ENCODE measurements at regions not wholly inside any gene's neighbourhood (a gene's known extent, or its start where the extent isn't known, plus 50 kb on each side); places are given as distances from the start of the nearest gene placed in this dataset.
"Not testable (repeated sequence)": the region's sequence is repeated elsewhere in the genome, so short reads cannot be mapped to it uniquely, and the experiment has no call there.

DNA sequence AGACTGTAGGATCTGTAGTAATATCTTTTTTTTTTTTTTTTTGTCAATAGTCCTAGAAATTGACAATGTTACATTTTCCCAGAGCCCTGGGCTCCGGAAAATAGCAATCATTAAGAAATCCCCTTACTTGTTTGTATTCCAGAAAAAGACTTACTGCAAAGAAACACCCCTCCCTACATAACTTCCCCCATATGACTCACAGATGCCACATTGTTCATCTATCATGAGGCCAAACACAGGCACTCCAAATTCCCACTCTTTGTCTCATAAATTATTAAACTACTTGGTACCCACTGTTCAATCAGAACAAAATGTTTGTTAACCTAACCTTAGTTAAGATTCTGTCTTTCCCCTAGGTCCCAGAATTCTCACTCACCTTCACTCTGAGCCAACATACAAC is 53.5 kb downstream of the TEX51 start:
- DNase-seq = no peak

DNA sequence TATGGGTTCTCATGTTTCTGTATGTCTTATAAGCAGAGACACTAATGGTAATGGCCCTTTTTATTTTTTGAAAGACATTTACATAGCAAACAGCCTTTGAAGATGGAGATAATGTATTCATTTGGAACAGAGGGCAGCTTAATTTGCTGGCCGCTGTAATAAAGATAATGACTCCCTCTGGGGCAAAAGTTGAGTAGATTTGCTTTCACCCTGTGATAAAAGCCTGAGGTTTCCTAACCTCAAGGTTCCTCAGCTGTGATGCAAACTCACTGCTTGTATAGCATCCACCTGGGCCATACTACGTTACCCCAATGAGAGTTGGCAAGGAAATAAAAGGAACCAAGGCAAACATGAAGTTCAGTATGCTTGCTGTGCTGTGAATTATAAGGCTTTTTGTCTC is 54.8 kb downstream of the TEX51 start:
- DNase-seq = no peak

DNA sequence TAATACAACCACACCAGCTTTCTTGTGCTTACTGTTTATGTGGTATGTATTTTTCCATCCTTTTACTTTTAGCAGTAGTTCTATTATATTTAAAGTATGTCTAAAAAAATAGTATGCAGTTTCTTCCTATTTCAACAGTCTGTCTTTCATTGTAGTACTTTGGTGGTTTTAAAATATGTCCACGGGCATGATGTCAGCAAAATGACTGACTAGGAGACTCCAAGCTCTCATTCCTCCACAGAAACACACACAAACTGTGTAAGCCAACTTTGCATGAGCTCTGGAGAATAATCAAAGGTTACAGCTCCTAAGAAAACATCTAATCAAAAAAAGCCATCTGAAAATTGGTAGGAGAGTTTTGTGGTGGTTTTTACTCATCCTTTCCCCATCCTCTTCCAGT is 56.1 kb downstream of the TEX51 start:
- DNase-seq = no peak

DNA sequence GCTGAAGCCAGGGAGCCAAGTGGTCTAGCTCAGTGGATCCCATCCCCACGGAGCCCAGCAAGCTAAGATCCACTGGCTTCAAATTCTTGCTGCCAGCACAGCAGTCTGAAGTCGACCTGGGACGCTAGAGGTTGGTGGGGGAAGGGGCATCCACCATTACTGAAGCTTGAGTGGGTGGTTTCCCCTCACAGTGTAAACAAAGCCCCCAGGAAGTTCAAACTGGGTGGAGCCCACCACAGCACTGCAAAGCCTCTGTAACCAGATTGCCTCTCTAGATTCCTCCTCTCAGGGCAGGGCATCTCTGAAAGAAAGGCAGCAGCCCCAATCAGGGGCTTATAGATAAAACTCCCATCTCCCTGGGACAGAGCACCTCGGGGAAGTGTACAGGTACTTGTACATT is 58.1 kb downstream of the TEX51 start:
- not testable (repeated sequence) for DNase-seq

DNA sequence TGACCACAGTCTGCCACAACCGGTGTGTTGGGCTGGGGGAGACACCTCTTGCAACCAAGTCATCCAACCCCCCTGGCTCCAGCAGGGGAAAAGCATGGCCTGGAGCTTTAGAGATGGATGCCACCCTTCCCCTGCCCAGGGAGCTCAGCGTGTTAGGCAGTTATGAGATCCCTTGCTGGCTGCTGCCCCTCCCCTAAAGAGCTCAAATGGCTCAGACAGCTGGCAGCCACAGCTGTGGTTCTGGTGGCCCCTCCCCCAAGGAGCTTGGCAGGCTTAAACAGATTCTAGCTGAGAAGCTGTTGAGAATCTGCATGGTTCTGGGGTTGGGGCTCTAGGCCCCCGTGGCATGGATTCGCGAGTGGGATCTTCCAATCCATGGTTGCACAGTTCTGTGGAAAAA is 64.7 kb downstream of the TEX51 start:
- no peak for DNase-seq

DNA sequence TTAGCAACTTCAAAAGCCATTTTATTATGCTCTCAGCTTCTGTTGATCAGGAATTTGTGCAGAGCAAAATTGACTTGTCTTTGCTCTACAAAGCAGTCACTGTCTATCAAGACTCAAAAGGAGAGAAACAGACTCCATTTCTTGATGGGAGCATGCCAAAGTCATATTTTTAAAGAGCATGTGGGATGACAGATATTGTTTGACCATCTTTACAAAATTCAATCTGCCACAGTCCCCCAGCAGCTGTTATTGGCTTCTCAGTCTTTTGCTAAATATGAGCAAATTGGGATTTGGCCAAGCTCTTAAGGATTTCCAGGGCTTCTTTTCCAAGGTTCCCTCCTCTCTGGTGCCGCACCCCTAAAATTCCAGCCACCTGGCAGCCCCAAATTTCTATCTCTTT is 67.9 kb downstream of the TEX51 start:
- no peak for DNase-seq

DNA sequence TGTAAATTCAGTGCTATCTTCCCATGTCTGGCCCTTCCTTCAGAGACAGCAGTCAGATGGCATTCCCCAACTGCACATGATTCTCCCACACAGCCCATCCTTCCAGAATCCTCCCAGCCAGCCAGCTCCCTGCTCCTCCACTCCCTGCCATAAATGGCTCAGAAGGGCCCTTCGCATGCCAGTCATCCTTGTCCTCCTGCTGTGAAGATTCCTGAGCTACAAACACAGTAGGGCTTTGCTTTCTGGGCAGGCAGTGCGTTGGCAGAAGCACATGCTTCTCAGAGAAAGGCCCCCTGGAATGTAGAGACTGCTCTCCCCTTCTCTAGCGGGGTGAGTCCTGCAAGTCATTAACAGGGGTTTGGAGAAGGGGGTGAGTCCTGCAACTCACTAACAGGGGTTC is 71.9 kb downstream of the TEX51 start:
- no peak for DNase-seq

DNA sequence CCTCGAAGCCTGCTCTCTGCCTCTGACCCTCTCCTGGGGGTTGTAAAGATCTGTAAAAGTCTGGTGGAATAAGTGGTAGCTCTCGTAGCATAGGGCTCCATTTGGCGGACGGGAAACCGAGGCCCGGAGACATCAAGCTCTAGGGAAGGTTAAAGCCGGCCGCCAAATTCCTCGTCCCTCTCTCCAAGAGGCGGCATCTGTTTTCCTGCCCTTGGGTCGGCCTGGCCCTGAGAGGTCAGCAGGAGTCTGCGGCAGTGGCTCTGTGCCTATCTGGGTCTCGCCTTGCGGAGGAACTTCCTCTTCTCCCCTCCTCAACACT is 72.4 kb downstream of the TEX51 start:
- no peak for DNase-seq

DNA sequence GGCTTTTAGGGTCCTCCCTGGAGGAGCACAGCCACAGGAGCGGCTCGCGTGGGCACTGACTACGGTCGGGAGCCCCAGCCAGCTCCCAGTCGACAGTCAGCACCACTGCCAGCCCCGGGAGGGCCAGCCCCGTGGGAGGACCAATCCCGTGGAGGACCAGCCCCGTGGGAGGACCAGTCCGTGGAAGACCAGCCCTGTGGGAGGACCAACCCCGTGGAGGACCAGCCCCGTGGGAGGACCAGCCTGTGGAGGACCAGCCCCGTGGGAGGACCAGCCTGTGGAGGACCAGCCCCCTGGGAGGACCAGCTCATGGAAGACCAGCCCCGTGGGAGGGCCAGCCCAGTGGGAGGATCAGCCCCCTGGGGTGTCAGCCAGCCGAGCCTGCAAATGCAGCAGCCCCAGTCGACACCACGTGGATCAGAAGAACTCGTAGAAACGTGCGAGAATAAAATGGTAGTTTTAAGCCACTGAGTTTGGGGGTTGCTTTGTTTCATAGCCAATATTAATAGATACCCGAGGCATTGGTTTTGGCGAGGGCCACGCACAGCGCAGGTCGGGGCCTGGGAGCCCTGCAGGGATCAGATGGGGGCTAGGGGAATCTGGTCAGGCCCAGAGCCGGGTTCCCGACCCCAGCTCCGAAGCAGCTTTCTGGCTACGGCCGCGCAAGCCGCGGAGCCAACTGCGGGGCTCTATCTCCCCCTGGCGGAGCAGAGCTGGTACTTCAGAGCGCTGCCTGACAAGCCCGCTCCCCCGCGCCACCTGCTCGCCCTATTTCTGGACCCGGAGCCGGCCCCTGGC is 73.0 kb downstream of the TEX51 start:
- peak; percentile 29 to 56 for DNase-seq

DNA sequence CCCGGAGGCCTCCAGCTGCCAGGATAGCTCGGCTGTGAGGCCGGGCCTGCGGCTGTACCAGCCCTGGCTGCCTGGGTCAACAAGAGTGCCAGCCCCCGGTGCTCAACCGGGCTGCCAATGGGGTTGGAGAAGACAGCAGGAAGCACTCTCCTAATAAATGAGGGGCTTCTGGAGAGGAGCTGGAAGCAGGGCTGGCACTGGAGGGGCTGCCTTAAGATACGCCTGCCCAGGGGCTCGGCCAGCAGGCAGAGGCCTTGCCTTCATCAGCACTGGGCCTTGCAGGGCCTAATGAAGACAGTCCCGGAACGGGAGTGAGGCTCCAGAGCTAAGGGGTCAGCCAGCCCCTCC is 73.6 kb downstream of the TEX51 start:
- no peak for DNase-seq

DNA sequence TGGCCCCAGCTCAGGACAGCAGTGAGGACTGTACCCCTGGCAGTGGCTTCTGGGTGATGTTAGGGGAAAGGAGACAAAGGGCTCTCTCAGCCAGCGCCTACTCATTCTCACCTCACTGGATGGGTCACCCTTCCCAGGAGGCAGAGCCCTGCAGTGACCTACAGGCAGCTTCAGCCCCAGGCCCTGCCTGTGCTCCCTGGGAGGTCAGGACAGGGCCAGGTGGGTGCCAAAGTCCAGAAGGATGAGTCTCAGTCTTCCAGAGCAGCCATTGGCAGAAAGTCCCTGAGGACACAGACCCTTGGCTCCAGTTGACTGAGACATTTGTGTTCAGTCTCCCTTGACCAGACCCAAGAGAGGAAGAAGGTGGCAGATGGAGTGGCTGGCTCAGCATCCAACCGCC is 75.1 kb downstream of the TEX51 start:
- DNase-seq = no peak

DNA sequence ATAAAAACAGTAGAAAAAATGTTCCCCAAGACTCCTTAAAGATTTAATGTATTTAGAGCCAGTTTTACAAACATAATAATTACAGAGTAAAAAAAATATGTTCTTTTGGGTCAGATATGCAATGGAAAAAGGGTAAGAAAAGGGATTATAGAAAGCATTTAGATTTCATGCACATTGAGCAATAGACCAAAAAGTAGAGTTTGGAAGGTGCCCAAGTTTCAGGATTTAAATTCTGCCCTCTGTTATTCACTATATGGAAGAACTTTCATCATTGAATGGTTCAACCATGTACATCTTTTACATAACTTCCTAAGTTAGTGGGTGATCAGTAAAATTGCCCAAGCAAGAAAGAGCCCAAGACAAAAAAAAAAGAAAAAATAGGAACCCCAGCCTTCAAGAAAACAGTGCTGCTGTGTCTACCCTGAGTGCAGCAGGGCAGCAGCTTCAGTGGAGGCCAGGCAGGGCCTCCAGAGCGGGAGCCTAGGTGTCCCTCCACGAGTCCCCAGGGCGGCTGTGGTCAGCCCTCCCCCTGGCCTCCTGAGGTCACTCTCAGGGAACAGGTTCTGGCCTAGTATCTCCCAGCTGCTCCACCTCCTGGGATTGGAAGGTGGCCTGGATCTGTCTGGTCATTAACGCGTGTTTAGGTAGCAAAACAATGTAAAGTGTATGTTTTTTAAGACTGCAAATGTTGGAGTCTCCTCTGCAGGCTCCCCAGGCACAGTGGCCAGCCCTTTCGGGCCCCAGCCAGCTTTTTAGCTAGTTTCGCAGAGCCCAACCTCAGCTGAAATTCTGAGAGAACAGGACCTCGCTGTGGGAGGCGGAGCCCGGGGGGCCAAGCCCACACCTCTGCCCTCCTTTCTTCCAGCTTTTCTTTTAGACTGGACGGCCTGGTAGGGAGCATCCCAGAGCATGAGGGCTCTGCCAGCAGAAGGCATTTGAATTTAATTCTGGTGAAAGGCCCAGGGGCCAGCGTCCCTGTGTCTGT is 77.3 kb downstream of the TEX51 start:
- DNase-seq = no peak

DNA sequence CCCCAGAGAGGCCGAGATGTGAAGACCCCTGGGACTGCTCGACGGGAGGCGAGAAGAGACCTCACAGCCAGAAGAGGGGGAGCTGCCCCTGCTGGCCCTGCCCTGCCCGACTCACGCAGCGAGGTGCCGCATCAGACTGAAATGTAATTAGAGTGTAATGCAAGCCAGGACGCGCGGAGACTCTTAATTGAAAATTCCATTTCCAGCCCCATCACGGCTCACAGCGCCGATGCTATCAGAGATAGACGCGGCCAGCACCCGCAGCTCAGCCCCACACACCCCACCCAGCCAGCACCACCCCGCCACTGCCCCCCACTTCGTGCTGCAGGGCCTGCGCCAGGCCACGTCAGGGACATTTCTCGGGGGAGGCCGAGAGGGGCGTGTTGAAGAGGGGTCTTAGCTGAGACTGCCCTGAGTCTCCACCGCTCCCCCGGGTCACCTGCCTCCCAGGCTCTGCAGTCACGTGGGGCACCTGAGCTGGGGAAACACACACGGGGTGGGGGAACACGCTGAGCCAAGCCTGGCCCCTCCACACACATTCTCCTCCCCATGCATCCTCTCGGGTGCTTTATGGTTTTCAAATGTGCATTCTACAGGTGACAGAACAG is 78.1 kb downstream of the TEX51 start:
- DNase-seq = no peak

DNA sequence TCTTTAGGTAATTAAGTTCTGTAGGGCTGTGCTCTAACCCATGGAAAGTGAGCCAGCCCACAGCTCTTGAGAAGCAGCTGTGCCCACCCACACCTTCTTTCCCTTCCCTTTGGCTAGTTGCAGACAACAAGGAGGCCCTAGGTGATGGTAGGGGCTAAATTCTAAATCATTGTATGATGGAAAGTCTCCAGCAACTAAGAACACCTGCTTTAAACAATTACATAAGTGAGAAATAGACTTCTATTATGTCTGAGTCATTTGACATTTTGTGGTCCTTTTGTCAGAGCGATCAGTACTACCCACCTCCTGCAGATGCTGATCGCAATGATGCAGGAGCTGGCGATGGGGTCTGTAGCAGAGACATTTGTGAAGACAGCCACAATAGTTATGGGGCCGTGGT is 79.6 kb downstream of the TEX51 start:
- no peak for DNase-seq

DNA sequence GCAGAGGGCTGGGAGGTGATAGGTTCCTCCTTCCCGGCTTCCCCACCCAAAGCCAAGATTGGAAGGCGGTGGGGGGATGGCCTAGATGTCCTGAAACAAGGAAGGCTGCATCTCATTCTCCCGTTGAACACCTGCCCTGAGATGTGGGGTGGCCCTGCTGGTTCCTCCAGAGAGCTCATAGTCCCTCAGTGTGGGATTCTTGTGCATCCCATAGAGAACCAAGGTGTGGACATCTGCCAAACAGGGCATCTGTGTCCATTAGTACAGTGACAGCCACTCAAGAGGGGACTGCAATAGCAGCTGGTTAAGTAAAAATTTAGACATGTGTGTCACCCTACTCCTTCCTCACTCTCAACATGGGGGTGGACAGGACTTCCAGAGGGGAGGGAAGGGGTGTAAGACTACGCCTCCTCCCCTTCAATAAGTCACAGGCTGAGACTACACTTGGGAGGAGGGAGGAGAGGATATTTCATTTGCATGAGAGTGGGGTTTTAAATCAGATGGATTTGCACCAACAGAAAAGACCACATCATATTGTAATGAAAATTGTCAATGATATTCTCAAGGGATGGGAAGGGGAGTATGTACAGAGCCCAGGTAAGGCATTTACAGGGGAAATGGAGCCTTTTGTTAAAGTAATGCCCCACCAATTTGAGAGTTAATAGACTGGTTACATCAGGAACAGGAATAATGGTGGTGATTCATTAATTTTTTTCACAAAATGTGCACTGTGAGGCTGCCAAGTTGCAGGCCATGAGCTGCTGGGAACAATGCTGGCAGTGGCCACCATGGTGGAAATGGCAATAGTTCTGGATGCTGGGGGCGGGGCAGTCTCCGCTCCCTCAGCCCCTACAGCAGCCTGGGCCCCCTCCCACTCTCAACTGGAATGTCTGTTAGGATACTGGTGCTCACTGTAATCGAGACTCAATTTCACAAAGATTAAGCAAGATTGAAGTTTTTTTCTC is 80.6 kb downstream of the TEX51 start:
- DNase-seq = peak; percentile 57 to 74

DNA sequence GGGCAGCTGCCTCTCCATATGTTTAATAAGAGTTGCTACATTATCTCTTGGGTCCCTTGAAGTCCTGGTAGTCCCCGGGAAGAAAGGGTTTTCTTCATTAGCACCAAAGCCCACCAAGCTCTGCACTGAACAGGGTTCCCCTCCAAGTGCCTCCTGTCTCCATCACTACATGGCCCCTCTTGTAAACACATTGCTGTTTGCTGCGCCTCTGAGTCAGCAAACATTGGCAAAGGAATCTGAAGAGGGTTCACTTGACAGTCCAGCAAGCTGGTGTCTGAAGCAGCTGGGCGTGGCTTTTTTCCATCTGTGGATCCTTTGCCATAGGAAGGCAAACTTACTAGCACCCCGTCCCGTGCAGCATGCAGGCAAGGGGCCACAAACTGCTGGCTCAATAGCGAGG is 82.8 kb downstream of the TEX51 start:
- no peak for DNase-seq

DNA sequence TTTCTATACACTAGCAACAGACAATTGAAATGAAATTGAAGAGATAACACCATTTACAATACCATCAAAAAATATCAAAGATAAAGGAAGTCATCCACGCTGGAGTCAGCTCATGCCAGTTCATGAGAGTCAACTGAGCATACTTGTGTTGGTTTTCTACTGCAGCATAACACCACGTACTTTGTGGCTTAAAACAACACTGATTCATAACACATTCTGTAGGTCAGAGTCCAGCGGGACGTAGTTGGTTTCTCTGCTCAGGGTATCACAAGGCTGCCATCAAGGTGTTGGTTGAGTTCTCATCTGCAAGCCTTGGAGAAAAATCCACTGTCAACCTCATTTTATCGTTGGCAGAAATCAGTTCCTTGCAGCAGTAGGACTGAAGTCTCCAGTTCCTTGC is 84.2 kb downstream of the TEX51 start:
- DNase-seq = no peak

DNA sequence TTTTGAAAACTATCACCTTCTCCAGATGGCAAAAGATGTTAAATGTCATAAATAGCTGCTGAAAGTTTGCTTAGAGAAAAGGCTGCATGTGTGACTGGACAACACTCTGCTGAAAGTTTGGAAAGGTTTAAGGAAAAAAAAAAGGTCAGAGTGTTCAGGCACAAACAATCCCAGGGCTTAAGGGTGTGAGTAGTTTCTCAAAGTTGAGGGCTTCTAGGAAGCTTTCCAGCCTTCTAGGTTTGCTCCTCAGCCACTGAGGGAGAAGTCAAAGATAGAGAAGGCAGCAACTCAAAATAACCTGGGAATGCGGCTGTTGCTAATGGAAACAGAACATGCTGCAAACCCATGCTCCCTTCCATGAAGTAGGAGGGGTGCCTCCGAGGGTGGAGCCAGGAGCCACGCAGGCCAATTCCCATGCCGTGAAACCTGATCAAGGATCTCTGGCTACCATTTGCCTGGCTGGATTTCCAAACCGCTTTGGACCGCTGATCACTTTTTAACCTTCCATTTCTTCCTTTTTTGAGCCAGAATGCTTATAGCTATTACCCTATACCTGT is 88.0 kb downstream of the TEX51 start:
- DNase-seq = peak in 1 of 2 donors; percentile 18

DNA sequence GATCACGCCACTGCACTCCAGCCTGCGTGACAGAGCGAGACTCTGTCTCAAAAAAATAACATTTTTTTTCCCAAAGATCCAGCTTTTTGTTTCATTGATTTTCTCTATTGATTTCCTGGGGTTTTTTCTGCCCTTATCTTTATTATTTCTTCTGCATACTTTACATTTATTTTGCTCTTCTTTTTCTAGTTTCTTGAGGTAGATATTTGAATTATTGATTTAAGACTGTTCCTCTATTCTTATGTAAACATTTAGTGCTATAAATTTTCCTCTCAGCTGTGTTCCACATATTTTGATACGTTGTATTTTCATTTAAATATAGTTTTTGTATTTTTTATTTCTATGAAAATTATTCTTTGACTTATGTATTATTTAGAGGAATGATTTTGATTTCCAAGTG is 89.8 kb downstream of the TEX51 start:
- DNase-seq = no peak

DNA sequence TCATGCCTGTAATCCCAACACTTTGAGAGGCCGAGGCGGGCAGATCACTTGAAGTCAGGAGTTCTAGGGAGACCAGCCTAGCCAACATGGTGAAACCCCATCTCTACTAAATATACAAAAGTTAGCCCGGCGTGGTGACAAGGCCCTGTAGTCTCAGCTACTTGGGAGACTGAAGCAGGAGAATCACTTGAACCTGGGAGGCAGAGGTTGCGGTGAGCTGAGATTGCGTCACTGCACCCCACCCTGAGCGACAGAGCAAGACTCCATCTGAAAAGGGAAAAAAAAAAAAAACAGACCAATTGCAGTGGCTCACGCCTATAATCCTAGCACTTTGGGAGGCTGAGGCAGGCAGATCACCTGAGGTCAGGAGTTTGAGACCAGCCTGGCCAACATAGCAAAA is 90.4 kb downstream of the TEX51 start:
- not testable (repeated sequence) for DNase-seq

DNA sequence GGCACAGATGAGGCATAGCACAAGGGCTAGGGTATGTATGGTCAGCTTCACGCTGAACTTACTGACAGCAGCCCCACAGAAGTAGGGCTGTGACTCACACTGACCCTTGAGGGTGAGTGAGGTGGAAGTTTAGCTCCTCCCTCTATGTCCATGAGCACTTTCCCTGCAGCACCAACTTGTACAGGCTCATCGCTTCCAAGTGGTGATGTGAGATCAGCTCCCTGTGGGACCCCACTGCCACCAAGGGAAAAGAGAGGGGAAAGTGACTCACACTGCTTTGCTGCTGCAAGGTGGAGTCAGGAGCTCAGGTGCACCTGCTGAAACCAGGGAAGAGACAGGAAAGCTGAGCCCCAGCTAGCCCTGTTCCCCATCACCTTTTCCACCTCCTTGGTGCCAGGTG is 91.5 kb downstream of the TEX51 start:
- no peak for DNase-seq
